ENCODE measurements at regions not wholly inside any gene's neighbourhood (a gene's known extent, or its start where the extent isn't known, plus 50 kb on each side); places are given as distances from the start of the nearest gene placed in this dataset.

- DNase-seq (ENCODE audit: low read depth), result no peak
- no peak overlapping the region for H3K4me3 ChIP-seq (ENCODE audit: low read depth, low read length)
- no peak for TF ChIP-seq CTCF (IDR thresholded peaks at IDR 0.05; ENCODE audit: insufficient read depth, low read length)
Observed at GRCh38 chr13:74675972-74676371, 541.8 kb upstream of the KLF12 start.

GRCh38 chr13:74675182-74675581 is 541.0 kb upstream of the KLF12 start:
- peak; percentile 14 for DNase-seq (ENCODE audit: low read depth)

DNA sequence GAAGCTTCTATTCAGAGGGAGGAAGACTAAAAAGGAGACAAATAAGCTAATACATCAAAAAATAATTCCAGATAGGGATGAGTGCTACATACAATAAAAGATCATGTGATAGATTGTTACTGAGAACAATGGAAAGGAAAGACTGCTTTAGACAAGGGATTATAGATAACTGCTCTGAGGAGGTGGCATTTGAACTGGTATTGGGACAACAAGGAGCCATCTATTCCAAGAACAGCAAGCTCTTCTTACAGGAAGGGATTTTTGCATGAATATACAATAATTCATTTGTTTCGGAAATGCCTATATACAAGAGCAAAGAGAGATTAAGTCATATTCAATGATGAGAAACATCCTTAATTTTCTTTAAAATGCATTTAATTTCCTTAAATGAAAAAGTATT is 540.5 kb upstream of the KLF12 start:
- H3K4me3 ChIP-seq (ENCODE audit: low read depth, low read length), result no peak overlapping the region
- no peak for TF ChIP-seq CTCF (IDR thresholded peaks at IDR 0.05; ENCODE audit: insufficient read depth, low read length)
- DNase-seq (ENCODE audit: low read depth), result no peak

More at GRCh38 chr13:74675182-74675581, 541.0 kb upstream of the KLF12 start:
- no peak for TF ChIP-seq CTCF (IDR thresholded peaks at IDR 0.05; ENCODE audit: insufficient read depth, low read length)
- H3K4me3 ChIP-seq (ENCODE audit: low read depth, low read length), result no peak overlapping the region

DNA sequence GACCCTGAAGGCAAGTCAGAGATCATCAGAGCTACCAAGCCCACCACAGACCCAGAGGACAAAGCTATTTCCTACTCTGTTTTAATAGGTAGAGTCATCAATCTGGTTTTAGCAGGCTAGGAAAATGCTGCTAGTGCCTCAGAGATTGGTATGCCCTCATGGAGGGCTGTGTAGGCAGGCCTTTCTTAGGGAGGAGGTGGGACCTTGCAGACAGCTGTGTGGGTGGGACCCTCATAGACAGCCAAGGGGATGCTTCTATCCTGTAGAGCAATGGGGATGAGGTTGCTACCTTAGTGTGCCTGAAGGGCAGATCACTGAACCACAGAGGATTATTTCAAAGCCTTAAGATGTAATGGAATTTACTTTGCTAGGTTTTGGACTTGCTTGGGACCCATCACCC is 534.9 kb upstream of the KLF12 start:
- no peak for DNase-seq (ENCODE audit: low read depth)
- H3K4me3 ChIP-seq (ENCODE audit: low read depth, low read length), result no peak overlapping the region
- no peak for TF ChIP-seq CTCF (IDR thresholded peaks at IDR 0.05; ENCODE audit: insufficient read depth, low read length)

GRCh38 chr13:74667656-74668203 is 533.5 kb upstream of the KLF12 start:
- DNase-seq (ENCODE audit: low read depth), result no peak
- no peak for TF ChIP-seq CTCF (IDR thresholded peaks at IDR 0.05; ENCODE audit: insufficient read depth, low read length)
- no peak overlapping the region for H3K4me3 ChIP-seq (ENCODE audit: low read depth, low read length)

DNA sequence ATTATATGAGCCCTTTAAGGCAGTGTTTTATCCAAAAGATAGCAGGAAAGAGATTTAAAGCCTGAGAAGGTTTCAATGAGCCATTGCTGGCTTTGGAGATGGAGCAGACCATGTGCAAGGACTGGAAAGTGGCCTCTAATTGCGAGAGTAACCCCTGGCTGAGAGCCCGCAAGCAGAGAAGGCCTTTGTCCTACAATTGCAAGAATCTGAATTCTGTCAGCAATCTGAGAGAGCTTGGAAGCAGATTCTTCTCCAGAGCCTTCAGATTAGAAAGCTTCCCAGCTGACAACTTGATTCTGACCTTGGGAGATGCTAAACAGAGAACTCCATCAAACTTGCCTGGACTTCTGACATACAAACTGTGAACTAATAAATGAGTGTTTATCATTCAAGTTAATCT is 528.7 kb upstream of the KLF12 start:
- TF ChIP-seq CTCF (IDR thresholded peaks at IDR 0.05; ENCODE audit: insufficient read depth, low read length), result no peak
- no peak overlapping the region for H3K4me3 ChIP-seq (ENCODE audit: low read depth, low read length)
- peak; percentile 21 for DNase-seq (ENCODE audit: low read depth)

GRCh38 chr13:74661851-74662250 is 527.6 kb upstream of the KLF12 start:
- DNase-seq (ENCODE audit: low read depth), result no peak
- TF ChIP-seq CTCF (IDR thresholded peaks at IDR 0.05; ENCODE audit: insufficient read depth, low read length), result no peak
- H3K4me3 ChIP-seq (ENCODE audit: low read depth, low read length), result no peak overlapping the region
